HepG2 (cell line): ENCODE measurements at regions not wholly inside any gene's neighbourhood (a gene's known extent, or its start where the extent isn't known, plus 50 kb on each side); places are given as distances from the start of the nearest gene placed in this dataset.

ENCODE experiments used
- ATAC-seq: fragments of 200-7000 bp; cut with Tn5 transposase; 3 replicates; pipeline ENCODE4 v1.9.1; 2020; ENCODE audit warnings: mild to moderate bottlenecking, moderate library complexity
- BruUV-seq: library from RNA; stranded (reverse); fragments of 400-500 nt; replicated peaks from 2 replicates; lab custom pipeline; 2021; lab: Mats Ljungman, UMichigan
- CTCF ChIA-PET: fragments of 300-600 bp; formaldehyde crosslinking; extraction: SDS; loops from one replicate; lab custom pipeline; 2021; ENCODE audit warnings: low total read pairs, inconsistent platforms, low intra/inter-chr PET ratio; lab: Yijun Ruan, JAX
- POLR2A ChIA-PET: fragments of 350-600 bp; sonication (Branson Sonifier 250); formaldehyde crosslinking; loops from one replicate; lab custom pipeline; 2020; ENCODE audit warnings: antibody characterized with exemption, inconsistent platforms; lab: Yijun Ruan, JAX
- DNase-seq: peaks from one replicate; pipeline ENCODE4 v3.0.0-alpha.2; 2015; ENCODE audit warnings: low spot score
- FAIRE-seq: peaks from 3 replicates; lab custom pipeline; 2011; peaks lifted over from hg19 to GRCh38; lab: Jason Lieb, UNC
- H2AFZ ChIP-seq: one replicate; pipeline ENCODE4 v1.6.1; 2011; ENCODE audit warnings: low read length, inconsistent platforms
- H3K27ac ChIP-seq: fragments of 300-600 bp; 3 replicates; pipeline ENCODE4 v1.8.0; 2011; ENCODE audit warnings: mixed run types, mild to moderate bottlenecking, mixed read lengths, low read length, inconsistent platforms; ENCODE audit not compliant: insufficient read depth; ENCODE audit errors: extremely low read length
- H3K27me3 ChIP-seq, 2 experiments: fragments of 200-600 bp in 1 of 2; 2 replicates in 1 of 2; 3 replicates in 1 of 2; pipeline versions ENCODE4 v1.6.0 to v1.8.0; 2011; ENCODE audit warnings: low read length in 2 of 2, mild to moderate bottlenecking in 2 of 2, moderate library complexity in 2 of 2, inconsistent platforms in 1 of 2; ENCODE audit not compliant: insufficient read depth in 2 of 2, control insufficient read depth in 1 of 2
- H3K36me3 ChIP-seq, 2 experiments: fragments of 200-600 bp in 1 of 2; replicated peaks in 1 of 2; 2 replicates in 1 of 2; 3 replicates in 1 of 2; pipeline versions ENCODE4 v1.5.1 to v1.8.0; 2011; ENCODE audit warnings: low read length in 2 of 2, inconsistent platforms in 1 of 2; ENCODE audit not compliant: insufficient read depth in 2 of 2, control insufficient read depth in 1 of 2
- H3K4me1 ChIP-seq: 2 replicates; pipeline ENCODE4 v1.5.1; 2012; ENCODE audit warnings: low read length, inconsistent platforms; ENCODE audit not compliant: insufficient read depth
- H3K4me2 ChIP-seq: 2 replicates; pipeline ENCODE4 v1.6.0; 2011; ENCODE audit warnings: low read depth, low read length, inconsistent platforms
- H3K4me3 ChIP-seq, 3 experiments: fragments of 200-600 bp in 1 of 3; sonication (generic), shearing (Covaris generic) in 1 of 3; replicated peaks in 1 of 3; 2 replicates each; pipeline ENCODE4 v1.5.1; 2011 to 2016; ENCODE audit warnings: low read length in 3 of 3, inconsistent platforms in 2 of 3, low read depth in 2 of 3, mild to moderate bottlenecking in 2 of 3, control low read depth in 1 of 3, mixed read lengths in 1 of 3; ENCODE audit not compliant: insufficient read depth in 1 of 3
- H3K79me2 ChIP-seq: one replicate; pipeline ENCODE4 v1.6.1; 2011; ENCODE audit warnings: low read length, inconsistent platforms; ENCODE audit not compliant: insufficient read depth
- H3K9ac ChIP-seq: 2 replicates; pipeline ENCODE4 v1.6.0; 2011; ENCODE audit warnings: mild to moderate bottlenecking, low read depth, low read length, inconsistent platforms; ENCODE audit not compliant: insufficient read depth
- H3K9me3 ChIP-seq: 2 replicates; pipeline ENCODE4 v1.5.1; 2012; ENCODE audit warnings: mild to moderate bottlenecking, low read length
- H4K20me1 ChIP-seq: 2 replicates; pipeline ENCODE4 v1.6.0; 2011; ENCODE audit warnings: inconsistent platforms, mild to moderate bottlenecking, low read length, moderate library complexity; ENCODE audit not compliant: insufficient read depth
- BHLHE40 ChIP-seq: IDR thresholded peaks from 2 replicates; pipeline ENCODE4 v1.6.1; 2011; ENCODE audit warnings: low read length, improper control_type of control experiment
- FIP1L1 ChIP-seq: fragments of 200-400 bp; formaldehyde crosslinking; IDR thresholded peaks from 2 replicates; pipeline ENCODE4 v1.6.1; 2018; ENCODE audit warnings: low read depth, mild to moderate bottlenecking, low read length, moderate library complexity, borderline replicate concordance; ENCODE audit not compliant: insufficient read depth
- HNF4A ChIP-seq: sonication (generic); formaldehyde crosslinking; IDR thresholded peaks from 2 replicates; pipeline ENCODE4 v1.4.0; 2020; ENCODE audit warnings: missing genetic modification reagents
- HNRNPK ChIP-seq: fragments of 200-400 bp; formaldehyde crosslinking; IDR thresholded peaks from 2 replicates; pipeline ENCODE4 v1.6.1; 2018; ENCODE audit warnings: low read length, low read depth, moderate library complexity, mild to moderate bottlenecking; ENCODE audit not compliant: poor library complexity, severe bottlenecking
- NFIC ChIP-seq: IDR thresholded peaks from 2 replicates; pipeline ENCODE4 v1.6.1; 2012; ENCODE audit warnings: mild to moderate bottlenecking, low read length, inconsistent platforms
- THAP11 ChIP-seq: IDR thresholded peaks from 2 replicates; pipeline ENCODE4 v1.6.1; 2016; ENCODE audit warnings: missing biosample characterization, missing genetic modification reagents
- THYN1 ChIP-seq: sonication (generic); formaldehyde crosslinking; IDR thresholded peaks from 2 replicates; pipeline ENCODE4 v1.8.1; 2023; ENCODE audit warnings: low read depth, mild to moderate bottlenecking, moderate library complexity, missing genetic modification reagents, borderline replicate concordance
- ZNF788 ChIP-seq: sonication (generic); formaldehyde crosslinking; IDR thresholded peaks from 2 replicates; pipeline ENCODE4 v1.5.0; 2020; ENCODE audit warnings: mild to moderate bottlenecking, missing genetic modification reagents, borderline replicate concordance
- WGBS: methylation state at CpG from one replicate; pipeline ENCODE4 v1.1.6; 2017; ENCODE audit warnings: low lambda C conversion rate; 5-methylcytosine and 5-hydroxymethylcytosine counted together
- in situ Hi-C: cut with HindIII; loops from 2 replicates; pipeline ENCODE4 v1.10.0; 2017; ENCODE audit warnings: low pct_unique_long_range_greater_than_20kb; ENCODE audit not compliant: extremely low pct_ligation_motif_present
- intact Hi-C: fragments of 100-400 bp; cut with micrococcal nuclease; formaldehyde crosslinking; loops from one replicate; pipeline ENCODE4 v1.10.0; 2022; ENCODE audit not compliant: unreplicated experiment
- TF ChIP-seq, protein P1 (sequence below): sonication (generic); formaldehyde crosslinking; conservative IDR thresholded peaks from 2 replicates; pipeline ENCODE4 v1.4.0; 2020; ENCODE audit warnings: missing genetic modification reagents
- TF ChIP-seq, protein P2 (sequence below): sonication (generic); formaldehyde crosslinking; IDR thresholded peaks from 2 replicates; pipeline ENCODE4 v1.4.0; 2020; ENCODE audit warnings: mild to moderate bottlenecking, missing genetic modification reagents
- TF ChIP-seq, protein P3 (sequence below): sonication (generic); formaldehyde crosslinking; IDR thresholded peaks from 2 replicates; pipeline ENCODE4 v1.5.0; 2020; ENCODE audit warnings: mild to moderate bottlenecking, missing genetic modification reagents, borderline replicate concordance

DNA sequence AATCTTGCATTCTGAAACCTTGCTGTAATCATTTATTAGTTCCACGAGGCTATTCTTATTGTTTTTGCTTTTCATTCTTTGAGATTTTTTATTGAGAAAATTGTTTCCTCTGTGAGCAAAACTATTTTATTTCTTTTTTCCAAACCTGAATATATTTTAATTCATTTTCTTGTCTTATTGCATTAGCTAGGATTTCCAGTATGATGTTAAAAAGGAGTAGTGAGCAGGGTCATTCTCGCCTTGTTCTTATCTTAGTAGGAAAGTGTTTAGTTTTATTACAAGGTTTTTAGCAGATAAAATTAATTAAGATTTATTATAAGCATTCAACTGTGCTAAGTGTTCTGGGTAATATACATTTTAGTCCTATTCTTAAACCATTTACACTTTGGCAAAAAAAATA is 214.6 kb upstream of the KLF6 start:
- H3K9ac ChIP-seq, result no peak overlapping the region
- CTCF ChIA-PET, result no interaction called here
- no peaks in the 10 kb centered on the region for H3K9me3 ChIP-seq
- no TSS peak for BruUV-seq
- H3K79me2 ChIP-seq, result no peaks in the 10 kb centered on the region
- H3K4me1 ChIP-seq, result no peaks in the 10 kb centered on the region
- no peaks in the 10 kb centered on the region for H3K36me3 ChIP-seq
- POLR2A ChIA-PET, result no interaction called here
- intact Hi-C loops, result no loop called here
- no peak for FAIRE-seq
- no peaks in the 10 kb centered on the region for H4K20me1 ChIP-seq
- no peak overlapping the region for H3K4me2 ChIP-seq
- no peak overlapping the region for H3K27ac ChIP-seq
- in situ Hi-C loops, result no loop called here
- H3K4me3 ChIP-seq, result no peak overlapping the region
- H3K27me3 ChIP-seq, result peaks cover 0 to 11% of the 10 kb centered on the region in 2 experiments; a peak in 1 of 5 replicates
- H2AFZ ChIP-seq, result no peak overlapping the region
- no peak for DNase-seq
- ATAC-seq, result no peak
- WGBS, result under 1% methylated on average over 2 of the region's 2 CpGs
- TF ChIP-seq, protein P1, sequence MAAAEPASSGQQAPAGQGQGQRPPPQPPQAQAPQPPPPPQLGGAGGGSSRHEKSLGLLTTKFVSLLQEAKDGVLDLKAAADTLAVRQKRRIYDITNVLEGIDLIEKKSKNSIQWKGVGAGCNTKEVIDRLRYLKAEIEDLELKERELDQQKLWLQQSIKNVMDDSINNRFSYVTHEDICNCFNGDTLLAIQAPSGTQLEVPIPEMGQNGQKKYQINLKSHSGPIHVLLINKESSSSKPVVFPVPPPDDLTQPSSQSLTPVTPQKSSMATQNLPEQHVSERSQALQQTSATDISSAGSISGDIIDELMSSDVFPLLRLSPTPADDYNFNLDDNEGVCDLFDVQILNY, result no peak
- TF ChIP-seq BHLHE40 (no peak), THAP11 (CRISPR knock-in tag) (no peak), FIP1L1 (no peak), HNRNPK (no peak), NFIC (no peak), ZNF788 (no peak), THYN1 (CRISPR knock-in tag) (no peak), HNF4A (CRISPR knock-in tag) (no peak)
- TF ChIP-seq, protein P2, sequence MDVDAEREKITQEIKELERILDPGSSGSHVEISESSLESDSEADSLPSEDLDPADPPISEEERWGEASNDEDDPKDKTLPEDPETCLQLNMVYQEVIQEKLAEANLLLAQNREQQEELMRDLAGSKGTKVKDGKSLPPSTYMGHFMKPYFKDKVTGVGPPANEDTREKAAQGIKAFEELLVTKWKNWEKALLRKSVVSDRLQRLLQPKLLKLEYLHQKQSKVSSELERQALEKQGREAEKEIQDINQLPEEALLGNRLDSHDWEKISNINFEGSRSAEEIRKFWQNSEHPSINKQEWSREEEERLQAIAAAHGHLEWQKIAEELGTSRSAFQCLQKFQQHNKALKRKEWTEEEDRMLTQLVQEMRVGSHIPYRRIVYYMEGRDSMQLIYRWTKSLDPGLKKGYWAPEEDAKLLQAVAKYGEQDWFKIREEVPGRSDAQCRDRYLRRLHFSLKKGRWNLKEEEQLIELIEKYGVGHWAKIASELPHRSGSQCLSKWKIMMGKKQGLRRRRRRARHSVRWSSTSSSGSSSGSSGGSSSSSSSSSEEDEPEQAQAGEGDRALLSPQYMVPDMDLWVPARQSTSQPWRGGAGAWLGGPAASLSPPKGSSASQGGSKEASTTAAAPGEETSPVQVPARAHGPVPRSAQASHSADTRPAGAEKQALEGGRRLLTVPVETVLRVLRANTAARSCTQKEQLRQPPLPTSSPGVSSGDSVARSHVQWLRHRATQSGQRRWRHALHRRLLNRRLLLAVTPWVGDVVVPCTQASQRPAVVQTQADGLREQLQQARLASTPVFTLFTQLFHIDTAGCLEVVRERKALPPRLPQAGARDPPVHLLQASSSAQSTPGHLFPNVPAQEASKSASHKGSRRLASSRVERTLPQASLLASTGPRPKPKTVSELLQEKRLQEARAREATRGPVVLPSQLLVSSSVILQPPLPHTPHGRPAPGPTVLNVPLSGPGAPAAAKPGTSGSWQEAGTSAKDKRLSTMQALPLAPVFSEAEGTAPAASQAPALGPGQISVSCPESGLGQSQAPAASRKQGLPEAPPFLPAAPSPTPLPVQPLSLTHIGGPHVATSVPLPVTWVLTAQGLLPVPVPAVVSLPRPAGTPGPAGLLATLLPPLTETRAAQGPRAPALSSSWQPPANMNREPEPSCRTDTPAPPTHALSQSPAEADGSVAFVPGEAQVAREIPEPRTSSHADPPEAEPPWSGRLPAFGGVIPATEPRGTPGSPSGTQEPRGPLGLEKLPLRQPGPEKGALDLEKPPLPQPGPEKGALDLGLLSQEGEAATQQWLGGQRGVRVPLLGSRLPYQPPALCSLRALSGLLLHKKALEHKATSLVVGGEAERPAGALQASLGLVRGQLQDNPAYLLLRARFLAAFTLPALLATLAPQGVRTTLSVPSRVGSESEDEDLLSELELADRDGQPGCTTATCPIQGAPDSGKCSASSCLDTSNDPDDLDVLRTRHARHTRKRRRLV (CRISPR knock-in tag), result no peak
- TF ChIP-seq, protein P3, sequence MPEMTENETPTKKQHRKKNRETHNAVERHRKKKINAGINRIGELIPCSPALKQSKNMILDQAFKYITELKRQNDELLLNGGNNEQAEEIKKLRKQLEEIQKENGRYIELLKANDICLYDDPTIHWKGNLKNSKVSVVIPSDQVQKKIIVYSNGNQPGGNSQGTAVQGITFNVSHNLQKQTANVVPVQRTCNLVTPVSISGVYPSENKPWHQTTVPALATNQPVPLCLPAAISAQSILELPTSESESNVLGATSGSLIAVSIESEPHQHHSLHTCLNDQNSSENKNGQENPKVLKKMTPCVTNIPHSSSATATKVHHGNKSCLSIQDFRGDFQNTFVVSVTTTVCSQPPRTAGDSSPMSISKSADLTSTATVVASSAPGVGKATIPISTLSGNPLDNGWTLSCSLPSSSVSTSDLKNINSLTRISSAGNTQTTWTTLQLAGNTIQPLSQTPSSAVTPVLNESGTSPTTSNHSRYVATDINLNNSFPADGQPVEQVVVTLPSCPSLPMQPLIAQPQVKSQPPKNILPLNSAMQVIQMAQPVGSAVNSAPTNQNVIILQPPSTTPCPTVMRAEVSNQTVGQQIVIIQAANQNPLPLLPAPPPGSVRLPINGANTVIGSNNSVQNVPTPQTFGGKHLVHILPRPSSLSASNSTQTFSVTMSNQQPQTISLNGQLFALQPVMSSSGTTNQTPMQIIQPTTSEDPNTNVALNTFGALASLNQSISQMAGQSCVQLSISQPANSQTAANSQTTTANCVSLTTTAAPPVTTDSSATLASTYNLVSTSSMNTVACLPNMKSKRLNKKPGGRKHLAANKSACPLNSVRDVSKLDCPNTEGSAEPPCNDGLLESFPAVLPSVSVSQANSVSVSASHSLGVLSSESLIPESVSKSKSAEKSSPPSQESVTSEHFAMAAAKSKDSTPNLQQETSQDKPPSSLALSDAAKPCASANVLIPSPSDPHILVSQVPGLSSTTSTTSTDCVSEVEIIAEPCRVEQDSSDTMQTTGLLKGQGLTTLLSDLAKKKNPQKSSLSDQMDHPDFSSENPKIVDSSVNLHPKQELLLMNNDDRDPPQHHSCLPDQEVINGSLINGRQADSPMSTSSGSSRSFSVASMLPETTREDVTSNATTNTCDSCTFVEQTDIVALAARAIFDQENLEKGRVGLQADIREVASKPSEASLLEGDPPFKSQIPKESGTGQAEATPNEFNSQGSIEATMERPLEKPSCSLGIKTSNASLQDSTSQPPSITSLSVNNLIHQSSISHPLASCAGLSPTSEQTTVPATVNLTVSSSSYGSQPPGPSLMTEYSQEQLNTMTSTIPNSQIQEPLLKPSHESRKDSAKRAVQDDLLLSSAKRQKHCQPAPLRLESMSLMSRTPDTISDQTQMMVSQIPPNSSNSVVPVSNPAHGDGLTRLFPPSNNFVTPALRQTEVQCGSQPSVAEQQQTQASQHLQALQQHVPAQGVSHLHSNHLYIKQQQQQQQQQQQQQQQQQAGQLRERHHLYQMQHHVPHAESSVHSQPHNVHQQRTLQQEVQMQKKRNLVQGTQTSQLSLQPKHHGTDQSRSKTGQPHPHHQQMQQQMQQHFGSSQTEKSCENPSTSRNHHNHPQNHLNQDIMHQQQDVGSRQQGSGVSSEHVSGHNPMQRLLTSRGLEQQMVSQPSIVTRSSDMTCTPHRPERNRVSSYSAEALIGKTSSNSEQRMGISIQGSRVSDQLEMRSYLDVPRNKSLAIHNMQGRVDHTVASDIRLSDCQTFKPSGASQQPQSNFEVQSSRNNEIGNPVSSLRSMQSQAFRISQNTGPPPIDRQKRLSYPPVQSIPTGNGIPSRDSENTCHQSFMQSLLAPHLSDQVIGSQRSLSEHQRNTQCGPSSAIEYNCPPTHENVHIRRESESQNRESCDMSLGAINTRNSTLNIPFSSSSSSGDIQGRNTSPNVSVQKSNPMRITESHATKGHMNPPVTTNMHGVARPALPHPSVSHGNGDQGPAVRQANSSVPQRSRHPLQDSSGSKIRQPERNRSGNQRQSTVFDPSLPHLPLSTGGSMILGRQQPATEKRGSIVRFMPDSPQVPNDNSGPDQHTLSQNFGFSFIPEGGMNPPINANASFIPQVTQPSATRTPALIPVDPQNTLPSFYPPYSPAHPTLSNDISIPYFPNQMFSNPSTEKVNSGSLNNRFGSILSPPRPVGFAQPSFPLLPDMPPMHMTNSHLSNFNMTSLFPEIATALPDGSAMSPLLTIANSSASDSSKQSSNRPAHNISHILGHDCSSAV (CRISPR knock-in tag), result no peak
